A549 (cell line): ENCODE measurements at regions not wholly inside any gene's neighbourhood (a gene's known extent, or its start where the extent isn't known, plus 50 kb on each side); places are given as distances from the start of the nearest gene placed in this dataset.
A peak's percentile ranks its signal among the peaks of the same experiment; 100 is the strongest.

Experiments
- ATAC-seq, 2 experiments: fragments of 200-7000 bp in 1 of 2; fragments of >200 bp in 1 of 2; cut with Nextera tagmentation in 1 of 2; cut with Tn5 transposase in 1 of 2; 3 replicates each; pipeline versions ENCODE4 v1.8.0 to v1.9.1; 2018 to 2020; ENCODE audit warnings: mild to moderate bottlenecking in 1 of 2, moderate library complexity in 1 of 2
- CTCF ChIA-PET: fragments of 300-600 bp; sonication (Branson Sonifier 250); formaldehyde crosslinking; extraction: SDS; loops from one replicate; lab custom pipeline; 2021; ENCODE audit warnings: antibody characterized with exemption, inconsistent platforms; lab: Yijun Ruan, JAX
- POLR2A ChIA-PET: fragments of 350-600 bp; formaldehyde crosslinking; extraction: SDS; loops from one replicate; lab custom pipeline; 2021; ENCODE audit warnings: antibody characterized with exemption, inconsistent platforms; lab: Yijun Ruan, JAX
- DNase-seq, 2 experiments: peaks; one replicate each; pipeline versions ENCODE4 v3.0.0 to v3.0.0-alpha.2; 2011 to 2016; ENCODE audit warnings: low read depth in 1 of 2, low spot score in 1 of 2
- FAIRE-seq: peaks from 2 replicates; lab custom pipeline; 2011; peaks lifted over from hg19 to GRCh38; lab: Jason Lieb, UNC
- H3K27ac ChIP-seq, 2 experiments: fragments of >200 bp; sonication (Bioruptor Twin); formaldehyde crosslinking; 3 replicates each; pipeline ENCODE4 v1.5.1; 2016 to 2017
- H3K4me1 ChIP-seq: fragments of >200 bp; sonication (Bioruptor Twin); formaldehyde crosslinking; 3 replicates; pipeline ENCODE4 v1.6.1; 2016
- H3K4me2 ChIP-seq: fragments of >200 bp; sonication (Bioruptor Twin); formaldehyde crosslinking; 3 replicates; pipeline ENCODE4 v1.6.1; 2016
- H3K4me3 ChIP-seq: fragments of >200 bp; sonication (Bioruptor Twin); formaldehyde crosslinking; 3 replicates; pipeline ENCODE4 v1.5.1; 2016
- H3K9me3 ChIP-seq: fragments of >200 bp; sonication (Bioruptor Twin); formaldehyde crosslinking; 3 replicates; pipeline ENCODE4 v1.6.1; 2016
- CBX8 ChIP-seq: fragments of 200-600 bp; sonication (generic); IDR thresholded peaks from 2 replicates; pipeline ENCODE4 v1.6.1; 2016
- CHD2 ChIP-seq: fragments of 150-350 bp; IDR thresholded peaks from 2 replicates; pipeline ENCODE4 v1.6.1; 2014; ENCODE audit warnings: low read length; ENCODE audit not compliant: partially characterized antibody
- CHD4 ChIP-seq: fragments of 200-600 bp; sonication (generic); IDR thresholded peaks from 2 replicates; pipeline ENCODE4 v1.6.1; 2016; ENCODE audit warnings: antibody characterized with exemption, mild to moderate bottlenecking, borderline replicate concordance
- CTCF ChIP-seq: fragments of >200 bp; sonication (Bioruptor Twin); formaldehyde crosslinking; IDR thresholded peaks from 3 replicates; pipeline ENCODE4 v1.5.1; 2016
- EHF ChIP-seq: fragments of 250-450 bp; sonication (Bioruptor Pico); IDR thresholded peaks from 2 replicates; pipeline ENCODE4 v1.5.0; 2020; ENCODE audit warnings: mild to moderate bottlenecking
- EHMT2 ChIP-seq: fragments of 200-600 bp; sonication (generic); IDR thresholded peaks from 2 replicates; pipeline ENCODE4 v1.6.1; 2016; ENCODE audit warnings: antibody characterized with exemption, low read depth, mild to moderate bottlenecking, moderate library complexity
- ESRRA ChIP-seq: fragments of 150-350 bp; IDR thresholded peaks from 2 replicates; pipeline ENCODE4 v1.6.1; 2014; ENCODE audit warnings: mild to moderate bottlenecking, low read length, borderline replicate concordance
- FOSL2 ChIP-seq, 2 experiments: fragments of 450-650 bp in 1 of 2; fragments of >200 bp in 1 of 2; sonication (Bioruptor Twin) in 1 of 2; formaldehyde crosslinking; IDR thresholded peaks; 2 replicates each; pipeline versions ENCODE4 v1.5.0 to v1.6.1; 2016 to 2020; ENCODE audit warnings: mild to moderate bottlenecking in 1 of 2, moderate library complexity in 1 of 2
- FOXS1 ChIP-seq: fragments of 250-450 bp; sonication (Bioruptor Pico); IDR thresholded peaks from 2 replicates; pipeline ENCODE4 v1.5.0; 2020; ENCODE audit warnings: mild to moderate bottlenecking, moderate library complexity
- HOXA7 ChIP-seq: fragments of 250-450 bp; sonication (Bioruptor Pico); IDR thresholded peaks from 2 replicates; pipeline ENCODE4 v1.5.0; 2020; ENCODE audit warnings: mild to moderate bottlenecking, moderate library complexity
- KDM1A ChIP-seq: fragments of 200-600 bp; sonication (generic); IDR thresholded peaks from 2 replicates; pipeline ENCODE4 v1.6.1; 2016; ENCODE audit warnings: low read depth, mild to moderate bottlenecking
- NFE2L2 ChIP-seq: fragments of 150-350 bp; conservative IDR thresholded peaks from 2 replicates; pipeline ENCODE4 v1.6.1; 2014; ENCODE audit warnings: low read length
- PBX3 ChIP-seq: IDR thresholded peaks from 2 replicates; pipeline ENCODE4 v1.6.1; 2012
- POLR2A ChIP-seq: IDR thresholded peaks from 2 replicates; pipeline ENCODE4 v1.6.1; 2012; ENCODE audit warnings: mild to moderate bottlenecking, low read length
- RAD21 ChIP-seq, 2 experiments: fragments of >200 bp in 1 of 2; sonication (Bioruptor Twin) in 1 of 2; formaldehyde crosslinking in 1 of 2; IDR thresholded peaks in 1 of 2; conservative IDR thresholded peaks in 1 of 2; 2 replicates in 1 of 2; 3 replicates in 1 of 2; pipeline ENCODE4 v1.6.1; 2012 to 2018; ENCODE audit warnings: inconsistent platforms in 1 of 2
- TFCP2L1 ChIP-seq: fragments of 250-450 bp; sonication (Bioruptor Pico); IDR thresholded peaks from 2 replicates; pipeline ENCODE4 v1.5.0; 2021; ENCODE audit warnings: mild to moderate bottlenecking
- TP53 ChIP-seq: fragments of 250-450 bp; sonication (Bioruptor Pico); IDR thresholded peaks from 2 replicates; pipeline ENCODE4 v1.5.0; 2021; ENCODE audit warnings: mild to moderate bottlenecking, moderate library complexity
- WGBS: methylation state at CpG from one replicate; pipeline ENCODE4 v1.1.6; 2017; ENCODE audit errors: missing lambda C conversion rate; 5-methylcytosine and 5-hydroxymethylcytosine counted together

GRCh38 chr7:34277016-34277802 is 371.9 kb downstream of the BMPER start:
- FAIRE-seq (no peak), ATAC-seq (no peak), DNase-seq (no peak)
- CTCF ChIA-PET = no interaction called here
- Histone ChIP-seq H3K27ac (no peak overlapping the region), H3K4me1 (peaks cover 3% of the 10 kb centered on the region; the same call in 1 of the 3 replicates), H3K9me3 (peaks cover 10% of the 10 kb centered on the region; the same call in 1 of the 3 replicates), H3K4me3 (no peak overlapping the region), H3K4me2 (no peak overlapping the region)
- WGBS = 86% methylated on average over 7 of the region's 7 CpGs
- POLR2A ChIA-PET = no interaction called here
- TF ChIP-seq CHD2 (no peak), TP53 (CRISPR knock-in tag) (no peak)
- TF ChIP-seq, all 56 proteins: peak for 0

GRCh38 chr7:34277803-34278199 is 372.5 kb downstream of the BMPER start:
- Histone ChIP-seq H3K4me2 (no peak overlapping the region), H3K4me1 (peaks cover 3% of the 10 kb centered on the region; the same call in 1 of the 3 replicates), H3K27ac (no peak overlapping the region), H3K4me3 (no peak overlapping the region), H3K9me3 (peaks cover 12% of the 10 kb centered on the region; the same call in 1 of the 3 replicates)
- POLR2A ChIA-PET = no interaction called here
- 40% methylated on average over 4 of the region's 4 CpGs for WGBS
- DNase-seq = no peak
- CTCF ChIA-PET = no interaction called here
- TF ChIP-seq PBX3 (no peak), KDM1A (no peak), HOXA7 (no peak), CTCF (no peak), CHD4 (no peak), RAD21 (conservative IDR thresholded peaks at IDR 0.05 in 1 of 2, IDR thresholded peaks at IDR 0.05 in 1 of 2) (no peak), EHF (CRISPR knock-in tag) (no peak), EHMT2 (no peak), FOSL2 (IDR thresholded peaks at IDR 0.05) (no peak), FOSL2 (CRISPR knock-in tag; IDR thresholded peaks at IDR 0.05) (no peak), TFCP2L1 (CRISPR knock-in tag) (no peak), FOXS1 (no peak), TP53 (CRISPR knock-in tag) (no peak), ESRRA (no peak)
- no peak for ATAC-seq
- no peak for FAIRE-seq

GRCh38 chr7:34281260-34281659 is 375.9 kb downstream of the BMPER start:
- CTCF ChIA-PET = no interaction called here
- Histone ChIP-seq H3K9me3 (peaks cover 12% of the 10 kb centered on the region; the same call in 1 of the 3 replicates), H3K4me1 (peaks cover 3% of the 10 kb centered on the region; the same call in 1 of the 3 replicates), H3K4me2 (no peak overlapping the region), H3K4me3 (no peak overlapping the region), H3K27ac (no peak overlapping the region)
- POLR2A ChIA-PET = no interaction called here
- ATAC-seq = no peak
- FAIRE-seq = no peak
- peak in 1 of 2 experiments; percentile 32 for DNase-seq
- TF ChIP-seq NFE2L2 = no peak
- 0 out of 5 replicates have a peak, but pooled peaks of 1 of the 2 experiments have one; percentile 19 for TF ChIP-seq RAD21 (conservative IDR thresholded peaks at IDR 0.05 in 1 of 2, IDR thresholded peaks at IDR 0.05 in 1 of 2)
- 88% methylated on average over 1 of the region's 1 CpG for WGBS

- ChIA-PET POLR2A (no interaction called here), CTCF (interaction anchor here (1.5 kb wide), 1 partner anchor 39 kb away, joined by 6 read pairs; no protein-coding TSS in a partner anchor)
- ATAC-seq (no peak), DNase-seq (no peak), FAIRE-seq (no peak)
- Histone ChIP-seq H3K9me3 (peaks cover 12% of the 10 kb centered on the region; the same call in 1 of the 3 replicates), H3K4me1 (peaks cover 3% of the 10 kb centered on the region; the same call in 1 of the 3 replicates), H3K27ac (no peak overlapping the region), H3K4me2 (no peak overlapping the region), H3K4me3 (no peak overlapping the region)
- 0% methylated on average over 1 of the region's 1 CpG for WGBS
- TF ChIP-seq POLR2A (no peak), CBX8 (no peak)
These were observed 375.7 kb upstream of the NPSR1 start for GRCh38 chr7:34282271-34282670.
